HG03354 (cell line): ENCODE measurements at regions not wholly inside any gene's neighbourhood (a gene's known extent, or its start where the extent isn't known, plus 50 kb on each side); places are given as distances from the start of the nearest gene placed in this dataset.
"Not testable (repeated sequence)": the region's sequence is repeated elsewhere in the genome, so short reads cannot be mapped to it uniquely, and the experiment has no call there.

Experiments
- ATAC-seq: cut with Tn5 transposase; IDR thresholded peaks from one replicate; pipeline ENCODE4 v1.9.1; 2021; ENCODE audit warnings: mild to moderate bottlenecking; ENCODE audit not compliant: unreplicated experiment, poor library complexity, severe bottlenecking

DNA sequence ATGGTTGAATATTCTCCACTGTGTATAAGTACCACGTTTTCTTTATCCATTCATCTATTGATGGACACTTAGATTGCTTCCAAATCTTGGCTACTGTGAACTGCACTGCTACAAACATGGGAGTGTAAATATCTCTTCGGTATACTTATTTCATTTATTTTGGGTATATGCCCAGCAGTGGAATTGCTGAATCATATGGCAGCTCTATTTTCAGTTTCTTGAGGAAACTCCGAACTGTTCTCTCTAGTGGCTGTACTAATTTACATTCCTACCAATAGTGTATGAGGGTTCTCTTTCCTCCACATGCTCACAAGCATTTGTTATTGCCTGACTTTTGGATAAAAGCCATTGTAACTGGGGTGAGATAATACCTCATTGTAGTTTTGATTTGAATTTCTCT is 623.1 kb upstream of the LRFN5 start:
- ATAC-seq, result no peak

DNA sequence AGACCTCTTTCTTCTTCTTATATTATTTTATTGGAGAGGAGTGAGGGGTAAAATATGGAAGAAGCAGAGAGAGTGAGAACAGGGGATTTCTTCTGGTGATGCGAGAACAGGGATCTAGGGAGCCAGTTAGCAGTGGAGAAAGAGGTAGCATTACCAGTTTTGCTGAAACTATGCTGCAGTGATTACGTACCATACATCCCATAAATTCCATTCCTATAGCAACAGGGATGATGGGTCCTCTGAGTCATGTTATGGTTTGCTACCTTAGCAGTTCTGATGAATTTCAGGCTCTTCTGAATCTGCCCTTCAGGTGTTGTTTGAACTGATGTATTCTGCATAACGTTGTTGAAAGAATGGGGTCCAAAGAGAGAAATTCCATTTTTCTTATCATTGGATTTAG is 625.4 kb upstream of the LRFN5 start:
- no peak for ATAC-seq

DNA sequence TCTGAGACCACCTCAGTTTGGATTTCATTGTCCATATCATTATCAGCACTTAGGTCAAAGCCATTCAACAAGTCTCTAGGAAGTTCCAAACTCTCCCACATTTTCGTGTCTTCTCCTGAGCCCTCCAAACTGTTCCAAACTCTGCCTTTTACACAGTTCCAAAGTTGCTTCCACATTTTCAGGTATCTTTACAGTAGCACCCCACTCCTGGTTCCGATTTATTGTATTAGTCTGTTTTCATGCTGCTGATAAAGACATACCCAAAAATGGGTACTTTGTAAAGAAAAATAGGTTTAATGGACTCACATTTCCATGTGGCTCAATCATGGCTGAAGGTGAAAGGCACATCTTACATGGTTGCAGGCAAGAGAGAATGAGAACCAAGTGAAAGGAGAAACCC is 646.4 kb upstream of the LRFN5 start:
- not testable (repeated sequence) for ATAC-seq

DNA sequence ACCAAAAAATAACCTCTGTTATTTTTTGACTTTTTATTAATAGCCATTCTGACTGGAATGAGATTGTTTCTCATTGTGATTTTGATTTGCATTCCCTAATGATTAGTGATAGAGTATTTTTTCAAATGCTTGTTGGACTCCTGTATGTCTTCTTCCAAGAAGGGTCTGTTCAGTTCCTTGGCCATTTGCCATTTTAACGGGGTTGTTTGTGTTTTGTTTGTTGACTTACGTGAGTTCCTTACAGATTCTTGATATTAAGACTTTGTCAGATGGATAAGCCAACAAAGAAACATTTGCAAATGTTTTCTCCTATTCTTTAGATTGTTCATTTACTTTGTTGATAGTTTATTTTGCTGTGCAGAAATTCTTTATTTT is 651.6 kb upstream of the LRFN5 start:
- ATAC-seq, result no peak

DNA sequence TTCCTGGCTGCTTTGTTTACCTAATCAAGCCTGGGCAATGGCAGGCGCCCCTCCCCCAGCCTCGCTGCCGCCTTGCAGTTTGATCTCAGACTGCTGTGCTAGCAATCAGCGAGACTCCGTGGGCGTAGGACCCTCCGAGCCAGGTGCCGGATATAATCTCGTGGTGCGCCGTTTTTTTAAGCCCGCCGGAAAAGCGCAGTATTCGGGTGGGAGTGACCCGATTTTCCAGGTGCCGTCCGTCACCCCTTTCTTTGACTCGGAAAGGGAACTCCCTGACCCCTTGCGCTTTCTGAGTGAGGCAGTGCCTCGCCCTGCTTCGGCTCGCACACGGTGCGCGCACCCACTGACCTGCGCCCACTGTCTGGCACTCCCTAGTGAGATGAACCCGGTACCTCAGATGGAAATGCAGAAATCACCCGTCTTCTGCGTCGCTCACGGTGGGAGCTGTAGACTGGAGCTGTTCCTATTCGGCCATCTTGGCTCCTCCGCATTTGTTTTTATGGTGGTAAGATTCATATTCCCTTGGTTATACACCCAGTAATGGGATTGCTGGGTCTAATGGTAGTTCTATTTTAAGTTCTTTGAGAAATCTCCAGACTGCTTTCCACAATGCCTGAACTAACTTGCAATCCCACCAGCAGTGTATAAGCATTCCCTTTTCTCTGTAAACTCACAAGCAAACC is 652.1 kb upstream of the LRFN5 start:
- not testable (repeated sequence) for ATAC-seq

DNA sequence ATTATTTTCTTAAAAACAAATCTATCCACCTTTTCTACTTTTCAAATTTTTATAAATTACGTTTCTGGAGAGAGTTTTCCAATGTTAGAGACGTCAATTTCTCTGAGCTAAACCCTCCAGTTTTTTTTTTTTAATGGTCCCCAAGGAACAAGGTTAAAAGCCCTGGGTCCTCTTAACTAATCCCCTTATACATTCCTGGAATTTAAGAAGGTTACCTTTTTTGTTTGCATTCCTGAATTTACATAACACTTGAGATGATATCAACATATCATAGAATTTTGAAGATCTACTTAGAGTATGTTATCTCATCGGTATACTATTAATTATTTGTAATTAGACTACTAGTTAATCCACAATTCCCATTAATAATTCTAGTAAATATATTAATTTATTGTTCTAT is 662.2 kb upstream of the LRFN5 start:
- no peak for ATAC-seq

DNA sequence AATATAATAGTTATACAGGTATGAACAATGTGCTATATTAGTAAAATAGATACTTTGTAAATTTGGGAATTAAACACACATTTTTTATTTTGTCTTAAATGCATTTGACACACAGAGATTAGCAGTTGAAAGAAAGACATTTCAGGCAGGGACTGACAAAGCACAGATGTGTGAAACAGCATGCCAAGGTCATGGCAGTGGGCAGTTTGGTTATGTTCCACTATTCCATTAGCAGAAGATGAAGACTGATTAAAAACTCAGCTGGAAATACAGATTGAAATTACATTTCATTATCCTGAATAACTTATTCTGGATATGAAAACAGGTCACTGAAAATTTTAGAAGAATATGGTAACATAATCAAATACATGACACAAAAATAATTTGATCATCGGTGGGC is 669.8 kb upstream of the LRFN5 start:
- no peak for ATAC-seq

DNA sequence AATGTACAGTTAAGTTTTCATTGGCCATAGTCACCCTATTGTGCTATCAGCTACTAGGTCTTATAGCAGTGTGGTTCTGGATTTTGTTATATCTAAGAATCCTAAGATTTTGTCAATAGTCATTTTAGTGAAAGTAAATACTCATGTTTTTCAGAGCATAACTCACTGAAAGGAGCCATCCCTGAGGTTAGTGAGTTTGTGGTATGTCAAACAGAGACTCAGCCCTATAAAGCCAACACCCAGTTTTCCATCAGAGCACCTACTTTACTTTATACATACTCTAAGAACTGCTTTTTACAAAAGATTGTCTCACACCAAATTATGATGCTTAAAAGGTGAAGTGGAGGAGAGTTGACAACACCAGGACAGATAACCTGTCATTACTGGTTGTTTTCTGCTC is 686.3 kb upstream of the LRFN5 start:
- ATAC-seq, result no peak

DNA sequence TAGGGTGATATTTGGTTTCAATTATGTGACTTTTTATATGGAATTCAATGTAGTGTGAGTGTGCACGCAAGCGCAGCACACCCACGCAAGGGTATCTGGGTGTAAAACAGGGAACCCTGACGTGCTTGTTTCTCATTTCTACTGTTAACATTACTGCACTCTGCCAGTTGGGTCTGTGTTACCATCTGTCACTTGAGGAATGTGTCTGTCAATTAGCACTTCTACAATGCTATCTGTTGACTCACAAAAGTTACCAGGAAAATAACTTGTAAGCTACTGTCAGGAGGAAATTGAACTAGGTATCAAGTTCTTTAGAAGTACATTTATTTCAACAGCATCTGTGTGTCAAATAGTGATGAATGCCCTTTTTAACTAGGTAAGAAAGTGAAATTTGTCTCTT is 695.5 kb upstream of the LRFN5 start:
- no peak for ATAC-seq

DNA sequence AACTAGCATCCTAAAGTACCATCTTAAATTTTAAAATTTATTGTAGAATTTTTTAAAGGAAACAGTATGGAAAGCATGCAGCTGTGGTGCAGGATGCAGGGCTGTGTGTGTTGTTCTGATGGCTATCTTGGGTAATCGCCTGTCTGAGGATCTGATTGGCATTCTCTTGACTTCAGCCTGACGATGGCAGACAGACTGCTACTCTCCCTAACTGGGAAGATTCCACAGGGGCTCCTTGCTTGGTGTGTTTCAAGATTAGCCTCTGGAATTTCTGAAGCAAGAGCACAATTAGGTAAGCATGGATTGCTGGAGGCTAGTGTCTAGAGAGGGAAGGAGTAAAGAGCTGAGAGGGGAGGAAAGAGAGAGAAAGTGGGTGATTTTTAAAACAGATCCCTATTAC is 696.8 kb upstream of the LRFN5 start:
- ATAC-seq, result no peak

DNA sequence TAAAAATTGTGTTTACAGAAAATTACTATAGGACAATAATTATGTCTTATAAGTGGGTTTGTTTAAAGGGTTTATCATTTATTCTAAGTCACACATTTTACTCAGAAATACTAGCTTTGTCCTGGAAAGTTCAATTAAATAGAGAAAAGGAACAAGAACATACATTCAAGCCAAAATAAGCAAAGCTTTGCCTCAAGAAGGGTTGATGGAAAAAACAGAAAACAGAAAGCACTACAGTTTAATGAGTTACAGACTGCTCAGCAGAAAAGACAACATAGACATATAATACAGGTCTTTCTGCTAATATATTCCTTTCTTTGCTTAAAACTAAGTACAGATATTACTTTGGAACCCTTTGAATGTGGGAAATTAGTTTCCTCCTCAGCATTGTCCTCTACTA is 703.0 kb upstream of the LRFN5 start:
- ATAC-seq, result no peak

DNA sequence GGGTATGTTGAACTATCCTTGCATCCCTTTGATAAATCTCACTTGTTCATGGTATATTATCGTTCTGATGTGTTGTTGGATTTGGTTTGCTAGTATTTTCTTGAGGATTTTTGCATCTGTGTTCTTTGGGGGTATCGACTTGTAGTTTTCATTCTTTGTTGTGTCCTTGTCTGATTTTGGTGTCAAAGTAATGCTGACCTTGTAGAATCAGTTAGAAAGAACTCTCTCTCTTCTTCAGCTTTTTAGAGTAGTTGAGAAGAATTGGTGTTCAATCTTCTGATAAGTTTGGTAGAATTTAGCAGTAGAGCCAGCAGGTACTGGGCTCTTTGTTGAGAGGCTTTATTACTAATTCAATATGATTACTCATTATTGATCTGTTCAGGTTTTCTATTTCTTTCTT is 707.2 kb upstream of the LRFN5 start:
- ATAC-seq, result no peak

DNA sequence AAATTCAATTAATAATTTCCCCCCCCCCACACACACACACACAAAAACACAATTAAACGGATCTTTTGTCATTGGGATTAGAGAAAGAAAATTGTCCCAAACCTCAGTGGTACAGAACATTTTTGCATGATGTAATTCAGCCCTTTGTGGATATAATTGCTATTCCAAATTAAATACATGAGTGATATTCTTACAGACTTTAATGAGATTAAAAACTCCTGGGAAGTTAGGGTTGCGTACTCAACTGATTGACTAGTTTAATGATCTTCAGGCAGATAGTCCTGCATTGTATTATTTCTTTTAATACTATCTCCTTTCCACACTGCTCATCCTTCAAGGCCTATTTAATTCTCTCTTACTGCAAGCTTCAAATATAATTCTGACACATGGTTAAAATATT is 711.8 kb upstream of the LRFN5 start:
- ATAC-seq, result no peak

DNA sequence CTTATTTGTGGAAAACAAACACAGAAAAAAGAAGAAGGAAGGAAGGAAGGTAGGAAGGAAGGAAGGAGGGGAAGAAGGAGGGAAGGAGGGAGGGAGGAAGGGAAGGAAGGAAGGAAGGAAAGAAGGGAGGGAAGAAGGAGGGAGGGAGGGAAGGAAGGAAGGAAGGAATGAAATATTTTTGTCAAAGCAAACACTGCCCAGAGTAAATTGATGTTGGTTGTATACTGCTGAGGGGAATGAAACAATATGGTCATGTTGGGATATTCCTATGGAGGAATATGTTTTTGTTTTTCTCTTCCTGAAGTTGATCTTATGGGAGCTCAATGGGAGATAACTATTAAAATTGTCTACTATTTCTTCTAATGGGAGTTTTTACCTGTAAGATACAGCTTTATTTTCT is 717.5 kb upstream of the LRFN5 start:
- ATAC-seq, result no peak

DNA sequence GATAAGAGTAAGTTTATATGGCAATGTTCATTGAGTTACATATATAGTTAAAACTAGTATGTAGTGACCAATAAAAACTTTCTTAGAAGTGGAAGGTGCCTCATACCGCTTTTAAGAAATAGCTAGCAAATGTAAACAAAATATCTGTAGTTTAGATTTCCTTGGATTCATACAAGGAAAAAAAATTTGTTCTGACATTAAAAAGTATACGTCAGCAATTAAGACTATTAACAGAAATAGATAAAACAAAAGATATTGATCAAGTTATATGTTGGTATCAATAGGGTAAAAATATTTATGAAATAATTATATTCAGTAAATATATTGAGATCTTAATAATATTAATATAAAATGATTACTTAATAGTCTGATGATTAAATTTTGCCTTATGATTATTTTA is 718.8 kb upstream of the LRFN5 start:
- no peak for ATAC-seq

DNA sequence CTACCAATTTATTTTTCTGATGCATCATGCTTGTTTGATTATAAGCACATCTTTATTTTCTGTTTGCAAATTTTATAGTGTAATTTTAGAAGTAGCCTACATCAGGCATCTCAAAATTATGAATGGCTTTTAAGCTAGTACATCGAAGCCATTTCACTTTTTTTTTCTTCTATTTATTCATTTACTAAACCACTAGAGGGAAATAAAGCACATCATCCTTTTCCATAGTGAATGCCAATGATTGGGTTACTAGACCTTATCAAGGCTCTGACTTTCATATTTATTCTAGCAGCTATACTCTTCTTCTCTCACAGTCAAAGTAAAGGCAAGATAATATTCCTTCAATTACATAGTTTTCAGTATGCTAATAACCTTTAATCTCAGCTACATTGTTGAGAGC is 736.4 kb upstream of the LRFN5 start:
- no peak for ATAC-seq

DNA sequence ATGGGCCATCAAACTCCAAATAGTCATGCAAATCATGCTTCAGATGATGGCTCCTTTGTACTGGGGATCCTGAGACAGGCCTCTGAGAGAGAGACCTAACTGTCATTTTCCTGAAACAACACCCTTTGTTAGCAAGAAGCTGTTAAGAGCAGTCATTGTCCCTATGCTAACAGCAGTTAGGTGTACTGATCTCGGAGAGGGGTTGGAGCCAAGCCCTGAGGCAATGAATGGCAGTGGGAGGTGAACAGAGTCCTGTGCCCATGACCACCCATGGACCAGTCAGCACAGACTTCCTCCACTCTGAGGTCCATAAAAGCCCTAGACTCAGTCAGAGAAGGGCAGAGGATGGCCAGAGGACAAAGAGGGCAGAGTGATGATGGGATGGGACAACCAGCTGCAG is 747.6 kb upstream of the LRFN5 start:
- ATAC-seq, result no peak

DNA sequence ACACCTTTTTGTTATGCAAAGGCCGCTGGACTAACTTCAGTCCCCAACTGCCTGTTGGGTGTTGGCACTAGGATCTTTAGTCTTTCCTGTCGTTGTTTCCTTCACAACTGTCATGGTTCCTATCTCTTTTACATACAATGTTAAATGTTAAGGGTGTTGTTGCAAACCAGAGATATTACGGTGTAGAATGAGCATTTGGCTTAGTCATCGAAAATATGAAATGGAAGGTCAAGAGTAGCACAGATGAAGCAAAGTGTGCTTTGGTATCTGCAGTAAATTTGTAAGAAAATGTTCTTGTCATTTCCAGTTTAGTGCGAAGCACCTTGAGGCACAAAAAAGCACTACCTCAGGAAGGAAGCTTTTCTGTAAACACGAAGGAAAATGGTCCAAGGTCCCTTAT is 751.3 kb upstream of the LRFN5 start:
- ATAC-seq, result no peak

DNA sequence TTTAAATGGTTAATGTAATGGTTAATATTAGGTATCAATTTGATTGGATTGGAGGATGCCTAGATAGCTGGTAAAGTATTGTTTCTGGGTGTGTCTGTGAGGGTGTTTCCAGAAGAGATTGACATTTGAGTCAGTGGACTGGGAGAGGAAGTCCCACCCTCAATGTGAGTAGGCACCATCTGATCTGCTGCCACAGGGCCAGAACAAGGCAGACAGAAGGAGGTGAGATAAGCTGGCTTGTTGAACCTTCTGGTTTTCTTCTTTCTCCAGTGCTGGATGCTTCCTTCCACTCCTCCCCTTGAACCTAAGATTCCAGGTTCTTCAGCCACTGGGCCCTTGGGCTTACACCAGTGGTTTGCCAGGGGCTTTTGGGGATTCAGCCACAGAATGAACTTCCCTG is 756.5 kb upstream of the LRFN5 start:
- no peak for ATAC-seq

DNA sequence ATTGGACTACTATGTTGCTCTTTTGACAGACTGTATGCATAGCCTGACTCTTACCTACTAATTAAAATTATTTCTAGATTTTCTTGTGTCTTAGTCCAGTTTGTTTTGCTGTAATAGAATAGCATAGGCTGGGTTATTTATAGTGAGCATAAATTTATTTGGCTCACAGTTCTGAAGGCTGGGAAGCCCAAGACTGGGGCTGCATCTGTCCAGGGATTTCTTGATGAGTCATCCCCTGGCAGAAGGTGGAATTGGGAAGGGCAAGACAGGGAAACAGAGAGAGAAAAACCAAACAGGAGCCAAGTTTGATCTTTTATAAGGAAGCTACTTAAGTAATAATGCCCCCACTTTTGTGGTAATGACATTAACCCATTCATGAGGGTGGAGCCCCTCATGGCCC is 759.2 kb upstream of the LRFN5 start:
- no peak for ATAC-seq

DNA sequence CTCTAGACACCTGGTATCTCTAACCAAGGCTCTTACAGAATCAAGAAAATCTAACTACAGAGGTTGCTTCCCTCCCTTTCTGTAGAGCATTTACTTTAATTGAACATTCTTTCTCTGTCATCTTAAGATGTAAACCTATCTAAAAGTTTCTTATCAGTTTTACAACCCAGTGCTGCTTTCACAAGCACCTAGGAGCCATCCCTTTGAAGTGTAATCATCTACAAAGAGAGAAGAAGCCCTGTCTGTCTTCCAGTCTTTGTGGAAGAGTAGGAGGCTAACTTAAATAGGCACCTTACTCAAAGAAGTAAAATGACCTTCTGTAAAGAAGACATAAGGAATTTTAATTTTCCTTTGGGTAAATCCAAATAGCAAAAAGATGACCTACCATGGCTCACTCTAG is 763.9 kb upstream of the LRFN5 start:
- no peak for ATAC-seq

DNA sequence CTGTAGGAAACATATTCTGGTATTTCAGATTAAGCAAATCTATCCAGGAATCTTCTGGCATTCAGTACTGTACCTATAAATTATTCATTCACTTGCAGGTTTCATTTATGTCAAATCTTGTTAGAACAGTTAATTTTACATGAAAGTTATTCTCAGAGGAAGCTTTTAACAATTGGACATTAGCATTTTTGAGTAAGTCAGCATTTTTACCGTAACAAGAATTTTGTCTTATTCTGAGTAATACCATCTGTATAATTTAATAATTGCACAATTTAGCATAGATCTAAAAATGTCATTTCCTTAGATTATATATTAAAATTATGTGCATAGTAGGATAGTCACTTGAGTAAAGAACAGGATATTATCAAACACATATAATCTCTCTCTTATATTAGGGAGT is 764.8 kb upstream of the LRFN5 start:
- no peak for ATAC-seq
